Breast epithelium (tissue), 3 donors: ENCODE measurements at regions not wholly inside any gene's neighbourhood (a gene's known extent, or its start where the extent isn't known, plus 50 kb on each side); places are given as distances from the start of the nearest gene placed in this dataset.

Experiments used
- POLR2AphosphoS5 ChIP-seq, 3 donors: sonication (generic); formaldehyde crosslinking; IDR thresholded peaks; one replicate each; pipeline ENCODE4 v1.6.1; 2017; ENCODE audit warnings: antibody characterized with exemption in 3 of 3
- TF ChIP-seq, protein P1 (sequence below), 3 donors: fragments of 450-650 bp; IDR thresholded peaks; one replicate each; pipeline ENCODE4 v1.5.1; 2016 to 2017; ENCODE audit warnings: antibody characterized with exemption in 3 of 3, mild to moderate bottlenecking in 3 of 3, moderate library complexity in 3 of 3

GRCh38 chr1:14442669-14443068 lies 155.8 kb upstream of the KAZN start:
- TF ChIP-seq, protein P1, sequence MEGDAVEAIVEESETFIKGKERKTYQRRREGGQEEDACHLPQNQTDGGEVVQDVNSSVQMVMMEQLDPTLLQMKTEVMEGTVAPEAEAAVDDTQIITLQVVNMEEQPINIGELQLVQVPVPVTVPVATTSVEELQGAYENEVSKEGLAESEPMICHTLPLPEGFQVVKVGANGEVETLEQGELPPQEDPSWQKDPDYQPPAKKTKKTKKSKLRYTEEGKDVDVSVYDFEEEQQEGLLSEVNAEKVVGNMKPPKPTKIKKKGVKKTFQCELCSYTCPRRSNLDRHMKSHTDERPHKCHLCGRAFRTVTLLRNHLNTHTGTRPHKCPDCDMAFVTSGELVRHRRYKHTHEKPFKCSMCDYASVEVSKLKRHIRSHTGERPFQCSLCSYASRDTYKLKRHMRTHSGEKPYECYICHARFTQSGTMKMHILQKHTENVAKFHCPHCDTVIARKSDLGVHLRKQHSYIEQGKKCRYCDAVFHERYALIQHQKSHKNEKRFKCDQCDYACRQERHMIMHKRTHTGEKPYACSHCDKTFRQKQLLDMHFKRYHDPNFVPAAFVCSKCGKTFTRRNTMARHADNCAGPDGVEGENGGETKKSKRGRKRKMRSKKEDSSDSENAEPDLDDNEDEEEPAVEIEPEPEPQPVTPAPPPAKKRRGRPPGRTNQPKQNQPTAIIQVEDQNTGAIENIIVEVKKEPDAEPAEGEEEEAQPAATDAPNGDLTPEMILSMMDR (IDR thresholded peaks at IDR 0.05) = no peak
- no peak for TF ChIP-seq POLR2AphosphoS5 (IDR thresholded peaks at IDR 0.05)
